Loucy (cell line): ENCODE measurements at regions not wholly inside any gene's neighbourhood (a gene's known extent, or its start where the extent isn't known, plus 50 kb on each side); places are given as distances from the start of the nearest gene placed in this dataset.

Experiments
- H2AFZ ChIP-seq: fragments of 200-600 bp; sonication (generic); 2 replicates; pipeline ENCODE4 v1.6.0; 2016; ENCODE audit warnings: antibody characterized with exemption, mild to moderate bottlenecking, low read length, moderate library complexity
- H3F3A ChIP-seq: fragments of 200-600 bp; 2 replicates; pipeline ENCODE4 v1.6.0; 2016; ENCODE audit warnings: antibody characterized with exemption, low read depth, mild to moderate bottlenecking
- H3K27me3 ChIP-seq: fragments of 200-600 bp; sonication (generic); 2 replicates; pipeline ENCODE4 v1.6.1; 2014; ENCODE audit warnings: low read length, mild to moderate bottlenecking; ENCODE audit not compliant: insufficient read depth, poor library complexity, severe bottlenecking
- H3K36me3 ChIP-seq: fragments of 200-600 bp; sonication (generic); 2 replicates; pipeline ENCODE4 v1.6.1; 2016; ENCODE audit warnings: low read length; ENCODE audit not compliant: insufficient read depth
- H3K4me1 ChIP-seq: fragments of 200-600 bp; sonication (generic); 2 replicates; pipeline ENCODE4 v1.5.1; 2014; ENCODE audit warnings: low read length, mild to moderate bottlenecking; ENCODE audit not compliant: insufficient read depth, poor library complexity, severe bottlenecking
- H3K4me2 ChIP-seq: fragments of 200-600 bp; sonication (generic); 2 replicates; pipeline ENCODE4 v1.6.0; 2014; ENCODE audit warnings: antibody characterized with exemption, low read length, low read depth, mild to moderate bottlenecking; ENCODE audit not compliant: poor library complexity, severe bottlenecking
- H3K4me3 ChIP-seq: fragments of 200-600 bp; sonication (generic); 2 replicates; pipeline ENCODE4 v1.5.1; 2014; ENCODE audit warnings: low read length, mild to moderate bottlenecking, mixed read lengths; ENCODE audit not compliant: poor library complexity, severe bottlenecking
- H3K79me2 ChIP-seq: fragments of 200-600 bp; sonication (generic); 2 replicates; pipeline ENCODE4 v1.6.1; 2014; ENCODE audit warnings: low read length; ENCODE audit not compliant: insufficient read depth
- H3K9ac ChIP-seq: fragments of 200-600 bp; sonication (generic); 2 replicates; pipeline ENCODE4 v1.6.0; 2014; ENCODE audit warnings: mild to moderate bottlenecking, low read depth, low read length, moderate library complexity; ENCODE audit not compliant: poor library complexity, severe bottlenecking
- H3K9me2 ChIP-seq: fragments of 200-600 bp; sonication (generic); replicated peaks from 2 replicates; pipeline ENCODE4 v1.6.1; 2016; ENCODE audit warnings: low read depth, low read length, mixed read lengths
- H3K9me3 ChIP-seq: fragments of 200-600 bp; sonication (generic); 2 replicates; pipeline ENCODE4 v1.6.1; 2014; ENCODE audit warnings: mild to moderate bottlenecking, antibody characterized with exemption, low read length, low read depth; ENCODE audit not compliant: insufficient read depth
- H4K20me1 ChIP-seq: fragments of 200-600 bp; sonication (generic); 2 replicates; pipeline ENCODE4 v1.6.0; 2014; ENCODE audit warnings: antibody characterized with exemption, low read length, mild to moderate bottlenecking; ENCODE audit not compliant: insufficient read depth, poor library complexity, severe bottlenecking
- CTCF ChIP-seq: fragments of 200-600 bp; sonication (generic); conservative IDR thresholded peaks from 2 replicates; pipeline ENCODE4 v1.5.1; 2014; ENCODE audit warnings: mild to moderate bottlenecking, antibody characterized with exemption, low read length
- EZH2phosphoT487 ChIP-seq: fragments of 200-600 bp; IDR thresholded peaks from 2 replicates; pipeline ENCODE4 v1.6.1; 2018; ENCODE audit warnings: antibody characterized with exemption, mild to moderate bottlenecking, moderate library complexity, borderline replicate concordance

GRCh38 chr6:19214231-19214630 is 622.9 kb upstream of the ID4 start:
- no peaks in the 10 kb centered on the region for H3K4me1 ChIP-seq
- no peaks in the 10 kb centered on the region for H3K27me3 ChIP-seq
- TF ChIP-seq CTCF = no peak
- TF ChIP-seq EZH2phosphoT487 = no peak
- H4K20me1 ChIP-seq = no peaks in the 10 kb centered on the region
- no peak overlapping the region for H3K4me3 ChIP-seq
- H3K4me2 ChIP-seq = no peak overlapping the region
- H2AFZ ChIP-seq = no peak overlapping the region
- H3K79me2 ChIP-seq = no peaks in the 10 kb centered on the region
- no peaks in the 10 kb centered on the region for H3K9me3 ChIP-seq
- H3F3A ChIP-seq = no peaks in the 10 kb centered on the region
- H3K9me2 ChIP-seq = no peaks in the 10 kb centered on the region
- no peak overlapping the region for H3K9ac ChIP-seq
- H3K36me3 ChIP-seq = no peaks in the 10 kb centered on the region

GRCh38 chr6:19219931-19220330 is 617.2 kb upstream of the ID4 start:
- Histone ChIP-seq H3K9me3 (no peaks in the 10 kb centered on the region), H3K9me2 (no peaks in the 10 kb centered on the region), H3K4me1 (no peaks in the 10 kb centered on the region), H4K20me1 (no peaks in the 10 kb centered on the region), H2AFZ (no peak overlapping the region), H3K79me2 (no peaks in the 10 kb centered on the region), H3K9ac (no peak overlapping the region), H3K36me3 (no peaks in the 10 kb centered on the region), H3K4me2 (no peak overlapping the region), H3F3A (no peaks in the 10 kb centered on the region), H3K4me3 (no peak overlapping the region), H3K27me3 (no peaks in the 10 kb centered on the region)
- TF ChIP-seq EZH2phosphoT487 (no peak), CTCF (no peak)

DNA sequence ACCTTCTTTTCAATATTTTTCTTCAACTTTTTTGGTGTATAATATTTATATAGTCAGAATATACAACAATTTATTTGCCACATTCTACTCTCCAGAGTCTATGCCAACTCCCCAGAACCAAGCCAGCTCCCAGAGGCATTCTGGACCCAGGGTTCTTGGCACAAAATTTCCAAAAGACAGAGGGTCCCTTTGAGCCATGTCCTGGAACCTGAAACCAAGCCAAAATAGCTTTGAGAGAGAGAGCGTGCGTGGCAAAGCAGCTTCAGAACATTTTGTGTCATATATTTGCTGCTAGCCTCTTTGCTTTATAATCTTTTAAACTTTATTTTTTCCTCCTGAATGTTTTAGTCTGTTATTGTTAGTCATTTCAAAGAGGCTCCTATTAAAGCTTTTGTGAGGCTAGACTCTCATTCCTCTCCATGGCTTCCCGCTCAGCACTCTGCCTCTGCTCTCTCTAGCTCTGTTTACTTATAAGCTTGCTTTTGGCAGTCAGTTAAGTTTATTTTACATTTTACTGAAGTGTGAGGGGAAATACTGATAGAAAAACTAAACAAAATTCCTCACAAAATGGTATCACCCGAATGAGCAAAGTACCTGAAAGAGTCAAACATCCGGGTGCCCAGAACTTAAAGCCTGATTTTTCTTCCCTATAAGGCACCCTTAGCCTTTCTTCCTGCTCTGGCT is 605.1 kb upstream of the ID4 start:
- no peaks in the 10 kb centered on the region for H3K27me3 ChIP-seq
- H3K4me1 ChIP-seq = no peaks in the 10 kb centered on the region
- no peaks in the 10 kb centered on the region for H3K9me2 ChIP-seq
- no peak for TF ChIP-seq EZH2phosphoT487
- TF ChIP-seq CTCF = no peak
- no peaks in the 10 kb centered on the region for H4K20me1 ChIP-seq
- H3K36me3 ChIP-seq = no peaks in the 10 kb centered on the region
- H3K4me2 ChIP-seq = no peak overlapping the region
- H3F3A ChIP-seq = no peaks in the 10 kb centered on the region
- H3K4me3 ChIP-seq = no peak overlapping the region
- no peak overlapping the region for H2AFZ ChIP-seq
- H3K9ac ChIP-seq = no peak overlapping the region
- no peaks in the 10 kb centered on the region for H3K79me2 ChIP-seq
- no peaks in the 10 kb centered on the region for H3K9me3 ChIP-seq
